ENCODE measurements at regions not wholly inside any gene's neighbourhood (a gene's known extent, or its start where the extent isn't known, plus 50 kb on each side); places are given as distances from the start of the nearest gene placed in this dataset.

DNA sequence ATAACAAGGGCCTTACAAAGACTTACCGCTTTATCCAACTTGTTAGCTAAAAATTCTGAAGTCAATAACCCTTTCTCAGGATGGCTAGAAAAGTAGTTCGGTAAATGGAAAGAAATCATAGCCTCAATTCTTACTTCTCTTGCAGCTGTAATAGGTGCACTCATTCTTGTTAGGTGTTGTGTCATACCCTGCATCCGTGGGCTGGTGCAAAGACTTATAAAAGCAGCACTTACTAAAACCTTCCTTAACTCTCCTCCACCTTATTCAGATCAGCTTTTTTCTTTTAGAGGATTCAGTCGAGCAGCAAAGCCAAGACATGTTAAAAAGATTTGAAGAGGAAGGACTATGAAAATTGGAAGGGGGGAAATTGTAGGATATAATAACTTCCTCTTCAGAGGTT, 238.2 kb upstream of the DIO3 start:
- TF ChIP-seq TAF1 (IDR thresholded peaks at IDR 0.05; ENCODE audit: low read depth) (no peak), SMC3 (conservative IDR thresholded peaks at IDR 0.05; ENCODE audit: poor library complexity) (no peak), EP300 (conservative IDR thresholded peaks at IDR 0.05; ENCODE audit: poor library complexity, severe bottlenecking) (no peak), RAD21 (conservative IDR thresholded peaks at IDR 0.05) (no peak), EZH2 (IDR thresholded peaks at IDR 0.05; ENCODE audit: borderline replicate concordance, insufficient read depth, low read length, poor library complexity, severe bottlenecking) (no peak), REST (IDR thresholded peaks at IDR 0.05; ENCODE audit: borderline replicate concordance) (no peak)
- TF ChIP-seq, protein P1, sequence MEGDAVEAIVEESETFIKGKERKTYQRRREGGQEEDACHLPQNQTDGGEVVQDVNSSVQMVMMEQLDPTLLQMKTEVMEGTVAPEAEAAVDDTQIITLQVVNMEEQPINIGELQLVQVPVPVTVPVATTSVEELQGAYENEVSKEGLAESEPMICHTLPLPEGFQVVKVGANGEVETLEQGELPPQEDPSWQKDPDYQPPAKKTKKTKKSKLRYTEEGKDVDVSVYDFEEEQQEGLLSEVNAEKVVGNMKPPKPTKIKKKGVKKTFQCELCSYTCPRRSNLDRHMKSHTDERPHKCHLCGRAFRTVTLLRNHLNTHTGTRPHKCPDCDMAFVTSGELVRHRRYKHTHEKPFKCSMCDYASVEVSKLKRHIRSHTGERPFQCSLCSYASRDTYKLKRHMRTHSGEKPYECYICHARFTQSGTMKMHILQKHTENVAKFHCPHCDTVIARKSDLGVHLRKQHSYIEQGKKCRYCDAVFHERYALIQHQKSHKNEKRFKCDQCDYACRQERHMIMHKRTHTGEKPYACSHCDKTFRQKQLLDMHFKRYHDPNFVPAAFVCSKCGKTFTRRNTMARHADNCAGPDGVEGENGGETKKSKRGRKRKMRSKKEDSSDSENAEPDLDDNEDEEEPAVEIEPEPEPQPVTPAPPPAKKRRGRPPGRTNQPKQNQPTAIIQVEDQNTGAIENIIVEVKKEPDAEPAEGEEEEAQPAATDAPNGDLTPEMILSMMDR (IDR thresholded peaks at IDR 0.05; ENCODE audit: poor library complexity, severe bottlenecking): no peak

Data from neural cell (in vitro differentiated cells).